Bronchial epithelial cell (primary cell): ENCODE measurements at regions not wholly inside any gene's neighbourhood (a gene's known extent, or its start where the extent isn't known, plus 50 kb on each side); places are given as distances from the start of the nearest gene placed in this dataset.

Source experiments
- DNase-seq: peaks from one replicate; pipeline ENCODE4 v3.0.0-alpha.2; 2010; ENCODE audit warnings: low read depth
- FAIRE-seq: peaks from 2 replicates; lab custom pipeline; 2011; peaks lifted over from hg19 to GRCh38; lab: Jason Lieb, UNC
- H3K27me3 ChIP-seq: 2 replicates; pipeline ENCODE4 v1.5.1; 2011; ENCODE audit warnings: low read length; ENCODE audit not compliant: control insufficient read depth, insufficient read depth
- H3K36me3 ChIP-seq: 2 replicates; pipeline ENCODE4 v1.5.1; 2011; ENCODE audit warnings: low read length; ENCODE audit not compliant: control insufficient read depth, insufficient read depth
- H3K4me3 ChIP-seq: 2 replicates; pipeline ENCODE4 v1.5.1; 2011; ENCODE audit warnings: mild to moderate bottlenecking, low read depth, low read length, control low read depth
- TF ChIP-seq, protein P1 (sequence below): IDR thresholded peaks from 2 replicates; pipeline ENCODE4 v1.5.1; 2011; ENCODE audit warnings: mild to moderate bottlenecking, moderate library complexity, low read length, control low read depth, inconsistent platforms; ENCODE audit not compliant: insufficient read depth, severe bottlenecking

- TF ChIP-seq, protein P1, sequence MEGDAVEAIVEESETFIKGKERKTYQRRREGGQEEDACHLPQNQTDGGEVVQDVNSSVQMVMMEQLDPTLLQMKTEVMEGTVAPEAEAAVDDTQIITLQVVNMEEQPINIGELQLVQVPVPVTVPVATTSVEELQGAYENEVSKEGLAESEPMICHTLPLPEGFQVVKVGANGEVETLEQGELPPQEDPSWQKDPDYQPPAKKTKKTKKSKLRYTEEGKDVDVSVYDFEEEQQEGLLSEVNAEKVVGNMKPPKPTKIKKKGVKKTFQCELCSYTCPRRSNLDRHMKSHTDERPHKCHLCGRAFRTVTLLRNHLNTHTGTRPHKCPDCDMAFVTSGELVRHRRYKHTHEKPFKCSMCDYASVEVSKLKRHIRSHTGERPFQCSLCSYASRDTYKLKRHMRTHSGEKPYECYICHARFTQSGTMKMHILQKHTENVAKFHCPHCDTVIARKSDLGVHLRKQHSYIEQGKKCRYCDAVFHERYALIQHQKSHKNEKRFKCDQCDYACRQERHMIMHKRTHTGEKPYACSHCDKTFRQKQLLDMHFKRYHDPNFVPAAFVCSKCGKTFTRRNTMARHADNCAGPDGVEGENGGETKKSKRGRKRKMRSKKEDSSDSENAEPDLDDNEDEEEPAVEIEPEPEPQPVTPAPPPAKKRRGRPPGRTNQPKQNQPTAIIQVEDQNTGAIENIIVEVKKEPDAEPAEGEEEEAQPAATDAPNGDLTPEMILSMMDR, result no peak
- DNase-seq (no peak), FAIRE-seq (no peak)
- no peaks in the 10 kb centered on the region for H3K27me3 ChIP-seq
- no peaks in the 10 kb centered on the region for H3K36me3 ChIP-seq
- H3K4me3 ChIP-seq, result no peak overlapping the region
Measured at GRCh38 chr6:74605922-74606581, 599.8 kb downstream of the COL12A1 start.

- H3K36me3 ChIP-seq, result no peaks in the 10 kb centered on the region
- DNase-seq, result no peak
- H3K27me3 ChIP-seq, result no peaks in the 10 kb centered on the region
- FAIRE-seq, result no peak
- H3K4me3 ChIP-seq, result no peak overlapping the region
- TF ChIP-seq, protein P1, result no peak
Measured at GRCh38 chr6:74604279-74604678, 601.6 kb downstream of the COL12A1 start.

DNA sequence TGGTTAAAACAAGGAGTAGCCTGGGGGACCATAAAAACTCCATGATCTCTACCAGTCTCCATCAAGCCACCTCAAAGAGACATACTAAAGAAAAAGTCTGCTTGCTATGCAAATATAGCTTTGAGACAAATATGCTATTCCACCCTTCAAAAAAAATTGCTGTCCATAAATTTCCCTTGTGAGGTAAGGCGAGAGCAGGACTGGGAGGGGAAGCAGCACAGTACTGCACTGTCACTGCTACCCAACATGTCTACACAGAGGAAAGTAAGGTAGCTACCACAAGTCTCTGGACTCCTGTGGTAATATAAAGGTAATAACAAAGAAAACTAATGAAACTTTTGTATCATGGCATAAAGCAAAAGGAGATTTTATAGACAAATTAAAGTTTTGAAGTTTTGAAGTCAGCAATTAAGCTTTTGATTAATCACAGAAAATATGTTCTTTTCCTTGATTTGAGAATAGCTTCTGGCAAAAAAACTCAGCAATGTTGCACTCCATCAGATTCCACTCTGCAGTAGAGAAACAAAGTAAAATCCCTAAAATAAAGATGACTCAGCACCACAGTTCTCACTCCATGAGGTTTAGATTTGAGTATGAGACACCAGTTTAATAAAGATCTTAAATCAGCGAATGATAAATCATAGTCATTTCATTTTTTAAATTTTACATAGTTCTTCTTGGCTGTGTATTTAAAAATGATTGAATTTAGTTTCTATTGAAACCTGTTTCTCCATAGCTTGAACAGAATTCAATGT lies 602.4 kb downstream of the COL12A1 start:
- FAIRE-seq (no peak), DNase-seq (no peak)
- Histone ChIP-seq H3K4me3 (no peak overlapping the region), H3K27me3 (no peaks in the 10 kb centered on the region), H3K36me3 (no peaks in the 10 kb centered on the region)
- TF ChIP-seq, protein P1, result no peak

- no peak for FAIRE-seq
- Histone ChIP-seq H3K27me3 (no peaks in the 10 kb centered on the region), H3K4me3 (no peak overlapping the region), H3K36me3 (no peaks in the 10 kb centered on the region)
- DNase-seq, result no peak
- TF ChIP-seq, protein P1, result no peak
Measured at GRCh38 chr6:74602206-74602605, 603.6 kb downstream of the COL12A1 start.

DNA sequence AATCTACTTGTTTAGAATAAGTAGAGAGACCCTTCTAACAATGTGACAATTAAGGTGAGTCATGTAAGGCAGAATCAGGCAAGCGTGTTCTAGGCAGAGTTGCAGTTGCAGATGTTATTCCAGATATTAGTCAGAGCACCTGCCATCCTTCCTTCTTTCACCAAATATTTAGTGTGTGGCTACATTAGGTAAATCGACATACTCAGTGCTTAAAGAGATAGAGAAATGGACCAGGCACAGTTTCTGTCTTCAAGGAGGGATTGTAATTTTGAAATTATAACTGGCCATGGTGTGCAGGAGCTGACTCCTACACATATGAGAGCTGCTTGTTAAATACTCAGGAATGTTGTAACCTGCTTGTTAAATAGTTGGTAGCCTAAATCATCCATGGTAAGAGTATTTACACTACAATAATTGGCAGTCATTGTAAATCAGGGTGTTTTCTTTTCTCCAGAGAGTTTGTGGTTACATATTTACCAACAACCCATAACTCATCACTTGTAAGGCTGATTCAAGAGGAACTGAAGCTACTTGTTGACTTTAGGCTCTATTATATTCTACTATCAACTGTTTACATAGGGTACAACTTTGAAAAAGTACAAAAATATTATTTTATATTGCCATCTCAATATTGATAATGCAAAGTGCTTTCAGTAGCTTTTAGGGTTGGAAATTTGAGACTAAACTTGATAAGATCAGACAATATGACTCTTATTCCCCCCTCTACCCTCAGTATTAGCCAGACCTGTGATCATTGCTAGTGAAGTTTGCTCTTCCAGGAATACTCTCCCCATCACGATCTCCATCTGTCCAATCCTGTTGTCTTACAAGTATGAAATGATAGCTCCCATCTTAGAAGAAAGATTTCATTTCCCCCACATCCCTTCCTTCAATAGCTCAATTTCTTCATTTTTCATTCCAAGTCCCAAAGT lies 607.1 kb downstream of the COL12A1 start:
- H3K27me3 ChIP-seq, result no peaks in the 10 kb centered on the region
- DNase-seq (peak; percentile 93), FAIRE-seq (no peak)
- H3K4me3 ChIP-seq, result no peak overlapping the region
- TF ChIP-seq, protein P1, result no peak
- H3K36me3 ChIP-seq, result no peaks in the 10 kb centered on the region
